ENCODE measurements at regions not wholly inside any gene's neighbourhood (a gene's known extent, or its start where the extent isn't known, plus 50 kb on each side); places are given as distances from the start of the nearest gene placed in this dataset.

GRCh38 chr4:167918077-167918476 lies 174.3 kb upstream of the ANXA10 start:
- intact Hi-C loops (cut with micrococcal nuclease; ENCODE audit: unreplicated experiment) = no loop called here
- DNase-seq (ENCODE audit: low read depth, low spot score) = no peak

GRCh38 chr4:167930166-167930565 lies 162.2 kb upstream of the ANXA10 start:
- no peak for DNase-seq (ENCODE audit: low read depth, low spot score)
- no peaks in the 10 kb centered on the region for H3K4me1 ChIP-seq (ENCODE audit: control insufficient read depth, insufficient read depth, low read length)
- in situ Hi-C loops (cut with HindIII; ENCODE audit: low pct_unique_long_range_greater_than_20kb, low sequenced_read_pairs) = no loop called here
- ChIA-PET CTCF (no interaction called here), POLR2A (no interaction called here)
- no peaks in the 10 kb centered on the region for H3K9me3 ChIP-seq (ENCODE audit: control insufficient read depth, insufficient read depth, low read depth, low read length)
- H3K27me3 ChIP-seq (ENCODE audit: control insufficient read depth, insufficient read depth, low read length) = no peaks in the 10 kb centered on the region
- BruUV-seq (replicated peaks) = no TSS peak
- intact Hi-C loops (cut with micrococcal nuclease; ENCODE audit: unreplicated experiment) = no loop called here
- H3K27ac ChIP-seq (ENCODE audit: low read length) = no peak overlapping the region
- no peaks in the 10 kb centered on the region for H3K36me3 ChIP-seq (ENCODE audit: control insufficient read depth, insufficient read depth, low read length)
- ATAC-seq = no peak
- H3K4me3 ChIP-seq (ENCODE audit: low read depth in 2 of 2, low read length in 2 of 2) = no peak overlapping the region
- TF ChIP-seq POLR2AphosphoS5 (IDR thresholded peaks at IDR 0.05; ENCODE audit: low read depth, low read length) (no peak), TCF7L2 (IDR thresholded peaks at IDR 0.05; ENCODE audit: low read depth, low read length) (no peak), REST (IDR thresholded peaks at IDR 0.05; ENCODE audit: insufficient read depth in 1 of 2, low read depth in 2 of 2, low read length in 1 of 2) (no peak), CTCF (IDR thresholded peaks at IDR 0.05) (no peak), SIN3A (IDR thresholded peaks at IDR 0.05; ENCODE audit: borderline replicate concordance, insufficient read depth, low read depth, low read length) (no peak)

More at GRCh38 chr4:167918077-167918476, 174.3 kb upstream of the ANXA10 start:
- H3K4me3 ChIP-seq (ENCODE audit: low read depth in 2 of 2, low read length in 2 of 2) = no peak overlapping the region
- no peak for ATAC-seq
- no TSS peak for BruUV-seq (replicated peaks)
- H3K27me3 ChIP-seq (ENCODE audit: control insufficient read depth, insufficient read depth, low read length) = no peaks in the 10 kb centered on the region
- TF ChIP-seq SIN3A (IDR thresholded peaks at IDR 0.05; ENCODE audit: borderline replicate concordance, insufficient read depth, low read depth, low read length) = no peak
- no peak for TF ChIP-seq CTCF (IDR thresholded peaks at IDR 0.05)
- no peak for TF ChIP-seq REST (IDR thresholded peaks at IDR 0.05; ENCODE audit: insufficient read depth in 1 of 2, low read depth in 2 of 2, low read length in 1 of 2)
- TF ChIP-seq POLR2AphosphoS5 (IDR thresholded peaks at IDR 0.05; ENCODE audit: low read depth, low read length) = no peak
- no peak for TF ChIP-seq TCF7L2 (IDR thresholded peaks at IDR 0.05; ENCODE audit: low read depth, low read length)
- no peaks in the 10 kb centered on the region for H3K36me3 ChIP-seq (ENCODE audit: control insufficient read depth, insufficient read depth, low read length)
- in situ Hi-C loops (cut with HindIII; ENCODE audit: low pct_unique_long_range_greater_than_20kb, low sequenced_read_pairs) = no loop called here
- H3K27ac ChIP-seq (ENCODE audit: low read length) = no peak overlapping the region
- H3K9me3 ChIP-seq (ENCODE audit: control insufficient read depth, insufficient read depth, low read depth, low read length) = no peaks in the 10 kb centered on the region
- POLR2A ChIA-PET = no interaction called here
- CTCF ChIA-PET = no interaction called here
- H3K4me1 ChIP-seq (ENCODE audit: control insufficient read depth, insufficient read depth, low read length) = no peaks in the 10 kb centered on the region

Measured in Panc1 (cell line).